ENCODE measurements at regions not wholly inside any gene's neighbourhood (a gene's known extent, or its start where the extent isn't known, plus 50 kb on each side); places are given as distances from the start of the nearest gene placed in this dataset.
A peak's percentile ranks its signal among the peaks of the same experiment; 100 is the strongest.

DNA sequence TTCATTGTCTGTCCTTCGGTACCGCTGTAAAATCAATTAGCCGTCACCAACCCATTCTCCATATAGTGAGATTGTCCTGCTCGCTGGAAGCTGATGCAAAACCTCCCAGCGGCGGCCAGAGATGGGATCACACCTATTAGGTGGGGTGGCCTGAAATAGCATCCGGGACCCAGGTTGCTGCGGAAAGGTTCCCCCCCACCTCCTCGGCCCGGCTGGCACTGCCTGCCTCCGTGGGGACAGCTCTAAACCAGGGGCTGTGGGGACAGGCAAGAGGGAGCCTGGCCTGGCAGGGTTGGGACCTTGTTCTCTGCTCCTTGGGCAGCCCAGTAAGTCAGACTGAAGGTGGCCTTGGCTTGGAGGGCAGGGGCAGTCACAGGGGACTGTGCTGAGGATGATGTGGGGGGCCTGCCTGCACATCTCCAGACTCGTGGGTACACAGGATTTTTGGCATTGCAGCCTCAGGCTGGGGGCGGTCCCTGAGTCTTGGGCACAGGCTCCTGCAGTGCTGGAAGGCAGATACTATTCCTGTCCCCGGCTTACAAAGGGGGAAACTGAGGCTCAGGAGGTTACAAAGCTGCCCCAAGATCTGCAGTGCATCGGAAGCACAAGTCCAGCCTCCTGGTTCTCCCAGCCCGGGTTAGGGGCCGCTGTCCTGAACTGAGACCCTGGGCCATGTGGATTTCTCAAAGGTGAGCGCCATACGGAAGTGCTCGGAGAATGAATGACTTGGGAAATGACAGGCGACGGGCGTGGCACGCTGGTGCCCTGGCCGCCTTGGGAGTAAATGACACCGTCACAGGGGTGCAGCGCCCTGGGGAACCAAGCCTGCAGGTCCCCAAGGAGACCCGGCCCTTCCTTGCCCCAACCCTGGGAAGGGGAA, 65.6 kb downstream of the UNCX start:
- Histone ChIP-seq H2AFZ (ENCODE audit: low read depth) (no peak overlapping the region), H3K9ac (no peak overlapping the region), H3K27me3 (ENCODE audit: insufficient read depth) (peaks cover 89% of the 10 kb centered on the region), H4K20me1 (ENCODE audit: insufficient read depth) (no peaks in the 10 kb centered on the region), H3K9me3 (no peaks in the 10 kb centered on the region), H3K79me2 (ENCODE audit: insufficient read depth) (no peaks in the 10 kb centered on the region), H3F3A (replicated peaks; ENCODE audit: insufficient read depth) (peaks cover 3% of the 10 kb centered on the region), H3K4me1 (ENCODE audit: control insufficient read depth in 1 of 2, insufficient read depth in 2 of 2, low read depth in 1 of 2, low read length in 1 of 2) (no peaks in the 10 kb centered on the region), H3K4me3 (ENCODE audit: low read depth in 2 of 2, low read length in 1 of 2) (no peak overlapping the region), H3K4me2 (no peak overlapping the region), H3K27ac (ENCODE audit: low read depth in 2 of 2, low read length in 1 of 2) (no peak overlapping the region), H3K36me3 (replicated peaks in 1 of 2; ENCODE audit: control insufficient read depth in 1 of 2, insufficient read depth in 2 of 2, low read length in 1 of 2) (no peaks in the 10 kb centered on the region), H3K9me2 (no peaks in the 10 kb centered on the region)
- TF ChIP-seq RAD21 (IDR thresholded peaks at IDR 0.05; ENCODE audit: low read length) (no peak), MAX (IDR thresholded peaks at IDR 0.05; ENCODE audit: low read depth) (no peak), TEAD4 (IDR thresholded peaks at IDR 0.05; ENCODE audit: borderline replicate concordance, insufficient read depth) (no peak), RCOR1 (IDR thresholded peaks at IDR 0.05; ENCODE audit: low read length) (no peak), CHD2 (IDR thresholded peaks at IDR 0.05; ENCODE audit: low read length, partially characterized antibody) (no peak), EP300 (IDR thresholded peaks at IDR 0.05; ENCODE audit: borderline replicate concordance in 1 of 2, low read depth in 1 of 2, low read length in 1 of 2) (no peak), FOXJ3 (CRISPR knock-in tag; IDR thresholded peaks at IDR 0.05) (no peak), MEF2A (IDR thresholded peaks at IDR 0.05; ENCODE audit: borderline replicate concordance, low read depth) (no peak), NRF1 (IDR thresholded peaks at IDR 0.05; ENCODE audit: low read depth, low read length) (no peak)
- TF ChIP-seq, protein P1, sequence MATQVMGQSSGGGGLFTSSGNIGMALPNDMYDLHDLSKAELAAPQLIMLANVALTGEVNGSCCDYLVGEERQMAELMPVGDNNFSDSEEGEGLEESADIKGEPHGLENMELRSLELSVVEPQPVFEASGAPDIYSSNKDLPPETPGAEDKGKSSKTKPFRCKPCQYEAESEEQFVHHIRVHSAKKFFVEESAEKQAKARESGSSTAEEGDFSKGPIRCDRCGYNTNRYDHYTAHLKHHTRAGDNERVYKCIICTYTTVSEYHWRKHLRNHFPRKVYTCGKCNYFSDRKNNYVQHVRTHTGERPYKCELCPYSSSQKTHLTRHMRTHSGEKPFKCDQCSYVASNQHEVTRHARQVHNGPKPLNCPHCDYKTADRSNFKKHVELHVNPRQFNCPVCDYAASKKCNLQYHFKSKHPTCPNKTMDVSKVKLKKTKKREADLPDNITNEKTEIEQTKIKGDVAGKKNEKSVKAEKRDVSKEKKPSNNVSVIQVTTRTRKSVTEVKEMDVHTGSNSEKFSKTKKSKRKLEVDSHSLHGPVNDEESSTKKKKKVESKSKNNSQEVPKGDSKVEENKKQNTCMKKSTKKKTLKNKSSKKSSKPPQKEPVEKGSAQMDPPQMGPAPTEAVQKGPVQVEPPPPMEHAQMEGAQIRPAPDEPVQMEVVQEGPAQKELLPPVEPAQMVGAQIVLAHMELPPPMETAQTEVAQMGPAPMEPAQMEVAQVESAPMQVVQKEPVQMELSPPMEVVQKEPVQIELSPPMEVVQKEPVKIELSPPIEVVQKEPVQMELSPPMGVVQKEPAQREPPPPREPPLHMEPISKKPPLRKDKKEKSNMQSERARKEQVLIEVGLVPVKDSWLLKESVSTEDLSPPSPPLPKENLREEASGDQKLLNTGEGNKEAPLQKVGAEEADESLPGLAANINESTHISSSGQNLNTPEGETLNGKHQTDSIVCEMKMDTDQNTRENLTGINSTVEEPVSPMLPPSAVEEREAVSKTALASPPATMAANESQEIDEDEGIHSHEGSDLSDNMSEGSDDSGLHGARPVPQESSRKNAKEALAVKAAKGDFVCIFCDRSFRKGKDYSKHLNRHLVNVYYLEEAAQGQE (IDR thresholded peaks at IDR 0.05; ENCODE audit: low read depth, low read length): no peak
- TF ChIP-seq, protein P2, sequence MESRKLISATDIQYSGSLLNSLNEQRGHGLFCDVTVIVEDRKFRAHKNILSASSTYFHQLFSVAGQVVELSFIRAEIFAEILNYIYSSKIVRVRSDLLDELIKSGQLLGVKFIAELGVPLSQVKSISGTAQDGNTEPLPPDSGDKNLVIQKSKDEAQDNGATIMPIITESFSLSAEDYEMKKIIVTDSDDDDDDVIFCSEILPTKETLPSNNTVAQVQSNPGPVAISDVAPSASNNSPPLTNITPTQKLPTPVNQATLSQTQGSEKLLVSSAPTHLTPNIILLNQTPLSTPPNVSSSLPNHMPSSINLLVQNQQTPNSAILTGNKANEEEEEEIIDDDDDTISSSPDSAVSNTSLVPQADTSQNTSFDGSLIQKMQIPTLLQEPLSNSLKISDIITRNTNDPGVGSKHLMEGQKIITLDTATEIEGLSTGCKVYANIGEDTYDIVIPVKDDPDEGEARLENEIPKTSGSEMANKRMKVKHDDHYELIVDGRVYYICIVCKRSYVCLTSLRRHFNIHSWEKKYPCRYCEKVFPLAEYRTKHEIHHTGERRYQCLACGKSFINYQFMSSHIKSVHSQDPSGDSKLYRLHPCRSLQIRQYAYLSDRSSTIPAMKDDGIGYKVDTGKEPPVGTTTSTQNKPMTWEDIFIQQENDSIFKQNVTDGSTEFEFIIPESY (IDR thresholded peaks at IDR 0.05; ENCODE audit: borderline replicate concordance, low read depth): no peak
- TF ChIP-seq, protein P3, sequence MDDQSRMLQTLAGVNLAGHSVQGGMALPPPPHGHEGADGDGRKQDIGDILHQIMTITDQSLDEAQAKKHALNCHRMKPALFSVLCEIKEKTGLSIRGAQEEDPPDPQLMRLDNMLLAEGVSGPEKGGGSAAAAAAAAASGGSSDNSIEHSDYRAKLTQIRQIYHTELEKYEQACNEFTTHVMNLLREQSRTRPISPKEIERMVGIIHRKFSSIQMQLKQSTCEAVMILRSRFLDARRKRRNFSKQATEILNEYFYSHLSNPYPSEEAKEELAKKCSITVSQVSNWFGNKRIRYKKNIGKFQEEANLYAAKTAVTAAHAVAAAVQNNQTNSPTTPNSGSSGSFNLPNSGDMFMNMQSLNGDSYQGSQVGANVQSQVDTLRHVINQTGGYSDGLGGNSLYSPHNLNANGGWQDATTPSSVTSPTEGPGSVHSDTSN (IDR thresholded peaks at IDR 0.05): no peak
- peak; percentile 59 for DNase-seq
- 5% methylated on average over 25 of the region's 28 CpGs for WGBS (ENCODE audit: low lambda C conversion rate)
- ChIA-PET CTCF (interaction anchor here (0.6 to 4.0 kb wide), 9 partner anchors 8 to 135 kb away, joined by 3 to 13 read pairs (median 3); no protein-coding TSS in a partner anchor), POLR2A (no interaction called here)
